SK-N-SH treated with all-trans-retinoic acid at 6 μM for 48 hours (cell line): ENCODE measurements at regions not wholly inside any gene's neighbourhood (a gene's known extent, or its start where the extent isn't known, plus 50 kb on each side); places are given as distances from the start of the nearest gene placed in this dataset.

ENCODE experiments used
- ATAC-seq: fragments of 200-7000 bp; cut with Tn5 transposase; 3 replicates; pipeline ENCODE4 v1.9.1; 2020; ENCODE audit warnings: mild to moderate bottlenecking, moderate library complexity
- BACH2 ChIP-seq: fragments of 250-450 bp; sonication (Bioruptor Pico); IDR thresholded peaks from 2 replicates; pipeline ENCODE4 v1.9.0; 2021; ENCODE audit warnings: mild to moderate bottlenecking, borderline replicate concordance
- CREB5 ChIP-seq: fragments of 250-450 bp; sonication (Bioruptor Pico); IDR thresholded peaks from 2 replicates; pipeline ENCODE4 v1.5.1; 2020; ENCODE audit warnings: low read depth, mild to moderate bottlenecking, moderate library complexity
- CSDC2 ChIP-seq: fragments of 250-450 bp; sonication (Bioruptor Pico); IDR thresholded peaks from 2 replicates; pipeline ENCODE4 v1.5.0; 2020; ENCODE audit warnings: mild to moderate bottlenecking, moderate library complexity
- ESRRG ChIP-seq: fragments of 250-450 bp; sonication (Bioruptor Pico); IDR thresholded peaks from 2 replicates; pipeline ENCODE4 v1.6.1; 2021; ENCODE audit warnings: mild to moderate bottlenecking
- ISL1 ChIP-seq: fragments of 250-450 bp; sonication (Bioruptor Pico); IDR thresholded peaks from 2 replicates; pipeline ENCODE4 v2.1.2; 2022; ENCODE audit warnings: mild to moderate bottlenecking, moderate library complexity
- OSR1 ChIP-seq: fragments of 250-450 bp; sonication (Bioruptor Pico); IDR thresholded peaks from 2 replicates; pipeline ENCODE4 v1.8.0; 2022; ENCODE audit warnings: moderate library complexity, mild to moderate bottlenecking, inconsistent platforms
- RARB ChIP-seq: fragments of 250-450 bp; sonication (Bioruptor Pico); IDR thresholded peaks from 2 replicates; pipeline ENCODE4 v1.8.0; 2021; ENCODE audit warnings: mild to moderate bottlenecking, moderate library complexity
- TOX ChIP-seq: fragments of 250-450 bp; sonication (Bioruptor Pico); IDR thresholded peaks from 2 replicates; pipeline ENCODE4 v1.8.0; 2021; ENCODE audit warnings: mild to moderate bottlenecking, moderate library complexity, borderline replicate concordance
- TSHZ2 ChIP-seq: fragments of 250-450 bp; sonication (Bioruptor Pico); IDR thresholded peaks from 2 replicates; pipeline ENCODE4 v1.5.0; 2020; ENCODE audit warnings: mild to moderate bottlenecking, moderate library complexity
- ZC3H10 ChIP-seq: fragments of 250-450 bp; sonication (Bioruptor Pico); IDR thresholded peaks from 2 replicates; pipeline ENCODE4 v1.5.1; 2021; ENCODE audit warnings: mild to moderate bottlenecking, moderate library complexity
- ZNF8 ChIP-seq: fragments of 450-650 bp; formaldehyde crosslinking; IDR thresholded peaks from 2 replicates; pipeline ENCODE4 v1.5.0; 2020; ENCODE audit warnings: mild to moderate bottlenecking, moderate library complexity
- TF ChIP-seq, protein P1 (sequence below): fragments of 250-450 bp; sonication (Bioruptor Pico); IDR thresholded peaks from 2 replicates; pipeline ENCODE4 v1.8.0; 2020; ENCODE audit warnings: mild to moderate bottlenecking, moderate library complexity, borderline replicate concordance
- TF ChIP-seq, protein P2 (sequence below): fragments of 250-450 bp; sonication (Bioruptor Pico); IDR thresholded peaks from 2 replicates; pipeline ENCODE4 v1.8.0; 2021; ENCODE audit warnings: low read depth, mild to moderate bottlenecking, moderate library complexity, borderline replicate concordance

DNA sequence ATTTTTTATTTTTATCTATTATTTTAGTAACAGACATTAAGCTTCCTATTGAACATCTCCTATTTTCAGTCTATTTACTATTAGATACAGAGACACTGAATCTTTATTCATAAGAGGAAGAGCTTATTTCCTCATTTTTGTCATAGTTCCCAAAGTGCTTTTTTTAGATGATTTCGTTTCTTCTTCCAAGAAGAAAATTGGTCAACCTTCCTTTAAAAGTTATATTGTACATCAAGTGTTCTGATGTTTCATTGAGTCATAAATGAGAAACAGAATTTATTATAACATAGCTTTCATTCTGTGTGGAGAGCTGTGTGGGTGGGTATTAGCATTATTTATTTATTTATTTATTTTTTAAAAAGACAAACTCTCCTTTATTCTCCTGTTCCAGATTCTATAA is 50.6 kb upstream of the BACH1 start:
- no peak for TF ChIP-seq TSHZ2 (CRISPR knock-in tag)
- no peak for TF ChIP-seq TOX (CRISPR knock-in tag)
- no peak for TF ChIP-seq CSDC2
- TF ChIP-seq ESRRG (CRISPR knock-in tag) = no peak
- no peak for TF ChIP-seq RARB
- no peak for TF ChIP-seq OSR1 (CRISPR knock-in tag)
- no peak for TF ChIP-seq BACH2
- TF ChIP-seq ZNF8 = no peak
- TF ChIP-seq, protein P1, sequence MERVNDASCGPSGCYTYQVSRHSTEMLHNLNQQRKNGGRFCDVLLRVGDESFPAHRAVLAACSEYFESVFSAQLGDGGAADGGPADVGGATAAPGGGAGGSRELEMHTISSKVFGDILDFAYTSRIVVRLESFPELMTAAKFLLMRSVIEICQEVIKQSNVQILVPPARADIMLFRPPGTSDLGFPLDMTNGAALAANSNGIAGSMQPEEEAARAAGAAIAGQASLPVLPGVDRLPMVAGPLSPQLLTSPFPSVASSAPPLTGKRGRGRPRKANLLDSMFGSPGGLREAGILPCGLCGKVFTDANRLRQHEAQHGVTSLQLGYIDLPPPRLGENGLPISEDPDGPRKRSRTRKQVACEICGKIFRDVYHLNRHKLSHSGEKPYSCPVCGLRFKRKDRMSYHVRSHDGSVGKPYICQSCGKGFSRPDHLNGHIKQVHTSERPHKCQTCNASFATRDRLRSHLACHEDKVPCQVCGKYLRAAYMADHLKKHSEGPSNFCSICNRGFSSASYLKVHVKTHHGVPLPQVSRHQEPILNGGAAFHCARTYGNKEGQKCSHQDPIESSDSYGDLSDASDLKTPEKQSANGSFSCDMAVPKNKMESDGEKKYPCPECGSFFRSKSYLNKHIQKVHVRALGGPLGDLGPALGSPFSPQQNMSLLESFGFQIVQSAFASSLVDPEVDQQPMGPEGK (CRISPR knock-in tag) = no peak
- TF ChIP-seq ZC3H10 = no peak
- TF ChIP-seq, protein P2, sequence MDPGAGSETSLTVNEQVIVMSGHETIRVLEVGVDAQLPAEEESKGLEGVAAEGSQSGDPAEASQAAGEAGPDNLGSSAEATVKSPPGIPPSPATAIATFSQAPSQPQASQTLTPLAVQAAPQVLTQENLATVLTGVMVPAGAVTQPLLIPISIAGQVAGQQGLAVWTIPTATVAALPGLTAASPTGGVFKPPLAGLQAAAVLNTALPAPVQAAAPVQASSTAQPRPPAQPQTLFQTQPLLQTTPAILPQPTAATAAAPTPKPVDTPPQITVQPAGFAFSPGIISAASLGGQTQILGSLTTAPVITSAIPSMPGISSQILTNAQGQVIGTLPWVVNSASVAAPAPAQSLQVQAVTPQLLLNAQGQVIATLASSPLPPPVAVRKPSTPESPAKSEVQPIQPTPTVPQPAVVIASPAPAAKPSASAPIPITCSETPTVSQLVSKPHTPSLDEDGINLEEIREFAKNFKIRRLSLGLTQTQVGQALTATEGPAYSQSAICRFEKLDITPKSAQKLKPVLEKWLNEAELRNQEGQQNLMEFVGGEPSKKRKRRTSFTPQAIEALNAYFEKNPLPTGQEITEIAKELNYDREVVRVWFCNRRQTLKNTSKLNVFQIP (CRISPR knock-in tag) = no peak
- no peak for TF ChIP-seq ISL1
- no peak for TF ChIP-seq CREB5
- ATAC-seq = no peak
